Gastrocnemius medialis (tissue), 4 donors: ENCODE measurements at regions not wholly inside any gene's neighbourhood (a gene's known extent, or its start where the extent isn't known, plus 50 kb on each side); places are given as distances from the start of the nearest gene placed in this dataset.

Experiments
- CTCF ChIP-seq, 5 experiments: fragments of 450-650 bp in 3 of 5; fragments of 200-600 bp in 2 of 5; sonication (generic) in 2 of 5; IDR thresholded peaks in 4 of 5; conservative IDR thresholded peaks in 1 of 5; 1 replicate in 4 of 5; 2 replicates in 1 of 5; pipeline ENCODE4 v1.5.1; 2016 to 2019; ENCODE audit warnings: antibody characterized with exemption in 5 of 5, mild to moderate bottlenecking in 3 of 5, moderate library complexity in 3 of 5
- POLR2A ChIP-seq, 2 donors: fragments of 450-650 bp; IDR thresholded peaks; one replicate each; pipeline ENCODE4 v1.6.1; 2017; ENCODE audit warnings: antibody characterized with exemption in 2 of 2, mild to moderate bottlenecking in 2 of 2, moderate library complexity in 2 of 2

DNA sequence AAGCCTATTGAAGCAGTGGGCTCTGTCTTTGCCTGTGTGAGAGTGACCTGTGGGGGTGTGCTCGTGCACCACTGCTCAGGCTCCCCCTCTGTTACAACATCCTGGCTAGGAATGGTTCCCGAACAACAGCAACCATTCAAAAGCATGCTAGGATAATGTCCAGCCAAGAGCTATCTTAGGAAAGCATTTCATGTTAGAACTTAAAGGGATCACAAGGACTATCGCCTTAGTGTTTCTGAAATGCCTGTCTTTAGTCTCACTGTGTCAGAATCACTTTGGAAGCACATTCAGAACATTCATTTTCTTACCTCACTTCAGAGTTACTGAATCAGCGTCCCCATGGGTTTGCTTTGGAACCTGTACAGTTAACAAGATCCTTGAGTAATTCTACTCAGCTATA, 134.9 kb upstream of the DSEL start:
- TF ChIP-seq POLR2A (IDR thresholded peaks at IDR 0.05) (no peak), CTCF (IDR thresholded peaks at IDR 0.05 in 4 of 5, conservative IDR thresholded peaks at IDR 0.05 in 1 of 5) (no peak)
